Dermis microvascular lymphatic vessel endothelial cell (primary cell): ENCODE measurements at regions not wholly inside any gene's neighbourhood (a gene's known extent, or its start where the extent isn't known, plus 50 kb on each side); places are given as distances from the start of the nearest gene placed in this dataset.

ENCODE experiments used
- DNase-seq, 2 donors: peaks; one replicate each; pipeline versions ENCODE4 v3.0.0 to v3.0.0-alpha.2; 2010; ENCODE audit warnings: low read depth in 2 of 2

DNA sequence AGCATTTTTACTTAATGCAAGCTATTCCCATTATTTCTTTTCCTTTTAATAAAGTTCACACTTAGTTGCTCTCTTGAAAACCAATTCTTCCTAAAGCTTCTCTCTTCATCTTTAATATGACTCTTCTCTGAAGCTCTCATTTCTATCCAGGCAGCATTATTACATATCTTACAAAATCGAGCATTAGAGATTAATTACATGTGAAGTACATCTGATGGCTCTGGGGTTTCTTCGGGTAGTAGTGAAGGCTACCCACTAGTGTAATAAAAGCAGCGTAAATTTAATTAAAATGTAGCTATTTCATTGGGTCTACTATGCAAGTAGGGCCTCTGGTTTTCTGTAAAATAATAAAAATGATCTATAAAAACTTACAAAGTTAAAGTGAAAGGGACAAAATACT is 513.6 kb upstream of the DPH6 start:
- no peak for DNase-seq

DNA sequence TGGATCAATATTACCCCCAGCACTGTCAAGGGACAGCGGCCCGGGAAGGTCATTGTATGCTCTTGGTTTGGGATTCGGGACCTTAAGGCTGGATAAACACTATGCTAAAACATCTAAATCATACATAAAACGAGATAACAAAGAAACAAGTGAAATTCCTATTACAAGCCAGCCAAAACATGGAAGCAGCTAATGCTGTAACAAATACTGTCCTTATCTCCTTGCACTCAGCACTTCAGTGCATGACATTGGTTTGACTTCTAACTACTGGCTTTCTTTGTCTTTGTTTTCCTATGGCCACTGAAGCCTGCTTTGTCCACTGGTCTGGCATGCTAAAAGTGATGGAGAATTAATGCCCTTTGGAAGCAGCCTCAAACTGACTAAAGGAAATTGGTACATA is 516.4 kb upstream of the DPH6 start:
- DNase-seq = no peak

DNA sequence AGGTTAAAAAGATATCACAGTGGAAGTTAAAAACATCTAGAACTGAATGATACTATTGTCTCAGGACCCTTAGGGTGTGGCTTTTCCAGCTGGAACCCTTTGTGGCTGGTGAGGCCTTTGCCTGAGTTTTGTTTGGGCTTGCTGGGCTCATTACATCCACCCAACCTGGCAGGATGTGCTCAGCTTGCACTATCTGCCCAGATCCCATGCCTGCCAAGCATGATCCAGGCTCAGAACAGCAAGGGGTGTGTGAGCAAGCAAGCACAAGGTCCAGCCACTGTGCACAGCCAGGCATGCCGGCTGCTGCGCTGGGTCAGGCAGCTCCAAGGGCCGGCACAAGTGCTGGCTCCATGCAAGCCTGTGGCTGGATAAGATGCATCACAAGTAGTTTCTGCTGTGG is 512.7 kb upstream of the CDIN1 start:
- DNase-seq = no peak

DNA sequence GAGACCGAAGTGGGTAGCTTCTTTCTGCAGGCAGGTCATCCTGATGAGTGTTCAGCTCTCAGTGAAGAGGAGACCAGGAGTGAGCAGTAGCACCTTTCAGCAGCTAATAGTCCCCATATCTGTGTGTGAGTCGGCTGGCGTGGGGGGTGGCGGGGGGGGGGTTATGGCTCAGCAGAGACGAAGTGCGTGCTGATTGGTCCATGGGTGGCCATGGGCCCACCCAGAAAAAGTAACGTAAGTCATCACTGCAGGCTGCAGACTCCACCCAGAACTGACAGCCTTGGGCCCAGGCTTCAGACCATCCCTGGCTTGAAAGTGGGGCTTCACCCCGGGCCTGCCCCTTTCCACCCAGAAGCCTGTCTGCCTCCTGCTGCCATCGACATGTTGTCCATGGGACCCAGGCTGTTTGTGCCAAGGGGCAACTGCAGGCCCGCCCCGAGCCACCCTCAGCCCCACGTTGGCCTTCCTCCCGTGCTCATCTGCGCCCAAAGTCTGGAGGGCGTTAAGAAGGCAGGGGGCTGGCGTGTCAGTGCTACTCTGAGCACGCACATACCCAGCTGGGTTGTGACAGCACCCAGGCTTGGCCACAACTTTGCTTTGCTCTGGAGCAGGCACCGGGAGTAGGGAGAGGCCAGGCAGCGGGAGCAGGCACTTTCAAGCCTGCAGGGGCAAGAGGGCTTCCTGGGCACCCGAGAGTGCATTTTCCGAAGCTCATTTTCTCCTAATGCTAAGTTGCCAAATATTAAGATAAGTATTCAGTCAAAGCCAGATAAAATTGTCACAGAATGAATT is 511.7 kb upstream of the CDIN1 start:
- no peak for DNase-seq

DNA sequence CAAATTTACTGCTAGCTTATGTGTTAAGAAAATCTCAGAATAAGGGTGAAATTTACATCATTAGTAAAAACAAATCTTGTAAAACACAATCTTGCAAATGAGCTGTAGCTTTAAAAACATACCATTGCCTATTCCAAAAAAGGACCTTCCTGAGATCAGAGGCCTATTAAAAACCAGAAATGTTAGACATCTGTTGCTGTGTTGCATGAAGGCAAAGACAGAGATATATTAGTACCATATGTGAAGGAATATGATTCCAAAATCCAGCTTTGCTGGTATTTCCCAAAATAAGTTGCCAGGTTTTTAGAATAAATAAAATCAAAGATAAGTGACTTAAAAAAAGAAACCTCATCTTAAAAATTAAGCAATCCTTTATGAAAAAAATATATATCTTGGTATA is 504.1 kb upstream of the CDIN1 start:
- no peak for DNase-seq

DNA sequence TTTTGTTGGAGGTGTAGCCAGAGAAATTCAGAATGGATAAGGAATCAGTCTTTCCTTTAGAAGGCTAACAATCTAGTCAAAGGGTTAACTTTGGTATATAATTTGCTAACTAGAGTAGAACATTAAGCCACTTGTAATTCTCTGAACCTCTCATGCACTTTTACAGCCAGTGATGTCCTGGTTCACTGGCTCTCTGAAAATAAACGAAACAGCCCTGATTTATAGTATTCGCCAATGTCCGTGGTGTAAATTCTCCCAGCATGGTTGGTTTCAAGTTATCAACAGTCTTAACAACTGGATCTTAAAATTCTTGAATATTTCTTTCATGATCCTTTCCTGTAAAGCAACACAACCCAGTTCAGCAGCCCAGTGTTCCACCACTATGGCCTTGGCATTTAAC is 500.4 kb upstream of the CDIN1 start:
- no peak for DNase-seq

DNA sequence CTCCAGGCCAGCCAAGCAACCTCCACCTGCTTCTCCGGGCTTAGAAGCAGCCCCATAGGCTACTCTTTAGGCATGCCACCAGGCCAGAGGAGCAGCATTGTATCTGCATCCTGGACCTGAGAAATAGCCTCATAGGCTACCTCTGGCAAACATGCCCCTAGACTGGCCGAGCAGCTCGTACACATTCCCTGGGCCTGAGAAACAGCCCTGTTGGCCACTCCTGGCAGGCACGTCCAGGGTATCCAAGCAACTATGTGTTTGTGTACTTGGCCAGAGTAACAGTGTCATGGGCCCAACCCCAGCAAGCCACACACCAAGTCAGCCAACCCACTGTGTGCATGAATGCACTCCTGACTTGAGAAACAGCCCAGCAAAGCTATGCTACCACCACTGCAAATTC is 498.7 kb upstream of the CDIN1 start:
- DNase-seq = no peak

DNA sequence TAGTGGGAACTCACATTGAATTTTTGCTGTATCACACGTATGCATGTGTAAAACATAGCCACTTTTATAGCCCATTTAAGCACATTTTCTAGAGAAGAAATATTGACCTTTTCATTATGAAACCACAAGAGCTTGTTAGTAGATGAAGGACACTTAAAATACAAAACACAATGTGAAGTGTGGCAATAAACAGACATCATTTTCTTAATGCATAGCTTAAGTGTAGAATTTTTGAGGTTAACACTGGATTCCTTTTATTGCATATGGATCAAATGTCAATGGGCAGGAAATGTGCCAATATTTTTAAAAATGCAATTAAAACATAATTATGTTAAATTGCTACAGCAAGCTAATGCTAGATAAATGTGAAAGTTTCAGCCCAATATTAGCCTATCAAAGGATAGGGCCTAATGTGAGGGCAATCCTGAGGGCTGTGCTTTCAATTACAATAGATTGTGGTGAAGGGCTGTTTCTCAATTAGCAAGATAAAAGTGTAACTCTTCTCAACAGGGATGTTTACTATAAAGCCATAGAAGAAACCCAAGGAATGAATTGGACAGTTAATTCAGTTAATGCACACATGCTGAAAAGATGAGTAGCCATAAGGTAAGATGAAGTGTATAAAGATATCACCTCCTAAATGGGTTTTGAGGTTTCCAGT is 489.0 kb upstream of the CDIN1 start:
- no peak for DNase-seq

DNA sequence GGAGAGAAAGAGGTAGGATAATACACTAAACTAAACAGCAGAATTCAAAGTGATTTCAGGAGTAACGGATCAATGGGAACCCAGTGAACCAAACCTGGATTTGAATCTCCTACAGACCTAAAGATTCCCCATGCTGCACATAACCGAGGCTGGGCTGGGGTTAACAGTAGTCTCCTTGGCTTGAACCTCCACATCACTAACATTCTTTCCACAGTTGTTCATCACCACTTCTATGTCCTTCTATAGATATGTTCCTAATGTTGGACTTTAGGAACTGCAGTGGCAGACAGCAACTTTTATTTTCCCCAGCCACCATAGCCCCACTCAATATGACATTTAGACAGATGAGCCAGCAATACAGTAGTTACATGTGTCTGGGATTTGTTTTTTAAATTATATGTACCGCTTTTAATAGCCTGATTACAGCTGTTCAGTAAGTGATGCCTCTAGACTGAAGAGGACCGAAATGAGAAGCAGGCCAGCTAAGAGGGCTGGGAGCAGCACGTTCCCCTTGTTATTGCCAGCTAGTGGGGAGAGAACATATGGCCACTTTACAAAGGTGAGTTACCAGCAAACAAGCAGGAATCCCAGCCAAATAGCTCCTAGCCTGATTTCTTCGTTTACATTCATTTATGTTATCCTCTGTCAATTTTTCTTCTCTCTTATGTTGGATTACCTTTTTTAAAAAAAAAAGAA is 472.6 kb upstream of the CDIN1 start:
- no peak for DNase-seq

DNA sequence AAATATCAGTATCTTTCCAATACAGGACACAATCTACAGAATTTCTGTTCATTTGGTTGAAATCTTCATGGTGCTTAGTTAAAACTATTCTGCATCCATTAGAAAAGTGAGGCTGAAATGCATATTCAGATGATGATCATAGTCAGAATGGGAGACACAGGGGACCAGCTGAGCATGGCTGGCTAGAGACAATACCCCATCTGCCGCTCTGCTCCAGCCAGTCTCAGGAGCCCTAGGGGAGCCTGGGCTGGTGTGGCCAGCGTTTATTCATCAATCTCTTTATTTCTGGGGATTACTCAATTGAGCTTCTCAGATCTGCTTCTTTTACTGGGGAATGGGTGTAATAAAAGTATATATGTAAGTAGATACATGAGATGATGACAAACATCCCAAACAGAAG is 470.9 kb upstream of the CDIN1 start:
- no peak for DNase-seq

DNA sequence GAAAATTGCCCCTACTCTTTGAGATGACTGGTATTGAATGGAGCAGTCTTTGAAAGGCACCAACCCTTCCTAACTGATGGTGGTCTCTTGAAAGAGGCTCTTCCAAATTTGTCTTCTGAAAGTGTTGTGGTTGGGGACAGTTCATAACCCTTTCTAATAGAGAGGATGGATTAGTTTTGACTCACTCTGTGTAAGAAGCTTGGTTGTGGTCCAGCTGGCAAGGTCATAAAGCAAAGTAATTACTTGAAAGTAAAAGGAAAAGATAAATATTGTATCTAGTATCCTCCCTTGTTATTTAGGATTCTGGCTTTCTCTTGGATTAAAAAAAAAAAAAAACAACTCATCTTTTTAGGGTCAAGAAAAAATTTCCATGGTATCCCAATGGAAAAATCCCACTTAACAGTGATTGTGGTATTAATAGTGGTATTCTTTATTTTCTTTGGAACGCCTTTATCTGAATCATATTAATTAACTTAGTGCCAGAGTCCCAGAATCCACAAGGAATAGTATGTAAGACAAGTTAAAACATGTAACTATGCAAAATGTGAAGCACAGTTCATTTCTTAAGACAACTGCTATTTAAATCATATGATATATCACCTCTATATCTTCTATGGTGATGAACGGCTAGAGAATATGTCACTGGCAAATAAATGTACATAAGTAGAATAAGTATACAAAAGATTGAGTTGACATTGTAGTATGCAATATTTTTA is 469.3 kb upstream of the CDIN1 start:
- DNase-seq = no peak

DNA sequence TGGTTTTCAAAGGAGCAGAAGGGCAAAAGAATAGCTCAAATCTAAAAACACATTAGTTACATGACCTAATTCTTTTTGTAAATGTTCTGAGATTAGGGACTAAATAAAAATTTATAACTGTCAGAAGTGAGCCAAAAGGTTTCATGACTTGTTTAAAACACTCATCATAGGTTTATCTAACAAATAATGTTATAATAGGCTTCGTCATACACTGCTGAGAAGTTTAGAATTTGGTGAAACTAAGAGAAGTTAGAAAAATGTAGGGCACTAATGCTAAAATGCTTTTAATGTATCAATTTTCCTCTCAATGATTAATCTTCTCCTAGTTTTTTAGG is 468.8 kb upstream of the CDIN1 start:
- no peak for DNase-seq

DNA sequence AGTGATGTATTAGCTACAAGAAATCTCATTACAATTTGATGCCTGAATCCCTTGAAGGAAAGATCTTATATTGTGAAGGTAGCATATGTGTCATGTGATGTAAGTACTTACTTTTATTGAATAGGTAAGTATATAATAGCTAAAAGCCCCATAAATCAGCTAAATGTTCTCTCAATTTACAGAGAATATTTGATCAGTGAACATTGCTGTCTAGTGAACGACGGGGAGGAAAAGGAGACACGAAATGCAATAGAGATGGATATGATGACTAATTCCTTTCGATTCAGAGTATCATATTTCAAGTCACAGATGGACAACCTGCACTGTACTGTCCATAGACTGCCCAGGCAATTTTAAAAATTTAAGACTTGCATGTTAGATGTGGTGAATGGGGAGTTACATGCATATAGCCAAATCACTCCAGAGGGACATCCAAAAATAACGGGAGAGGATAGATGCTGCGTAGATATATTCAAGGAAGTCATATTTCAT is 462.1 kb upstream of the CDIN1 start:
- no peak for DNase-seq

DNA sequence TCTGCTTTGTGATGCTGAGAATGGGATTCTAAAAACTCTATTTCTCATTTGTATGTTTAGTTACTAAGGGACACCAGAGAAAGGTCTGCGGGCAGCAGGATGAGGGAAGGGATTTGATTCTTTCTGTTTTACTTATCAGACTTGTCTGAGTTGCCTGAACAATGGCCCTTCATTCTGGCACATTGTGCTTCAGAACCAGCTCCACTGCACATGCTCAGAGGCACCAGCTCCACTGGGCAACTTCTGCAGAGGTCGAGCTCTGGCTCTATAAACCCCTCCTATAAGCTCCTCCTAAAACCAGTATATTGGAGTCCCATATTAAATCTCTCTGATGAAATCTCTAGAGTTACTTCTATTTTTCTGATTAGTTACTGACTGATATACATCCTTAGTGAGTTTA is 453.2 kb upstream of the CDIN1 start:
- DNase-seq = no peak

DNA sequence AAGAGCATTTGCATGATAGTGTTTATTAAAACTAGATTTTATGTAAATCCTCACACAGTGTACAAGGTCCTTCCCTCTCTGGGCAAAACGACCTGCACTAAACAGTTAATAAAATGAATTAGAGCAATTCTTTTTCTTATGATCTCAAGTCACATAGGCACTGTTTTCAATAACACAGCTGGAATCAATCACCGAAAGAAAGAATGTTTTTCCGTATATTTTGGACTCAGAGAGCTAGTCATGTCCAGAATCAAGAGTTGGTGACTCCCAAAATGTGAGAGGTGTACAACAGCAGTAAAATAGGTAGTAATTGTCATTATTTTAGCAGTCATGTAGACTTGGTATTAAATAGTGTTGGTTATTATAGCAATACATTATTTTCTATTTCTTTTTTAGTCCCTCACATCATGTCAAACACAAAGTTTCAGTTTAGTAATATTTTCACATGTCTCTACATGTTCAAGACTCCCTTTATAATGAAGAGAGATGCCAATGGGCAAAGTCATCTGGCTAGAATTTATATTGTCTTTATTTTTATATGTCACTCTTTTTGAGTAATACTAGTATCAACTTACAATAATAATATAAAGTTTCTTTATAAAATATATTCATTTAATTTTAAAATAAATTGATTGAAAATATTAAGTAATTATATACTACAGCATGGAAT is 448.6 kb upstream of the CDIN1 start:
- DNase-seq = no peak

DNA sequence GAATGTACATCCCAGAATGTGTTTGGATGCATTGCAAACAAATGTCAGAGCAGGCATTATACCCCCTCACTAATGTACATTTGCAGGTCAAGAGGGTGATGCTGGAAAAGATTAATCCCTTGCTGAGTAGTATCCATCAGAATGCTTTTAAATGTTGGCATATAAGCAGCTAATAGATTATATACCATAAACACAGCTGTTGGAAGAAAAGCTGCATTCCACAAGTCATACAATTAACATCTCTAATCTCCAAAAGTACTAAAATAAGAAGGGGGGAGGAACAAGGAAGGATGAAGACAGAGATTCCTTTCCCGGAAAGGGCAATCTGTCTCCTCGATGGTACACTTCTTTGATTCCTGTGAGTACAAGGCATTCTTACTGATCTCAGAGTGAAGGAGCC is 445.7 kb upstream of the CDIN1 start:
- DNase-seq = no peak

DNA sequence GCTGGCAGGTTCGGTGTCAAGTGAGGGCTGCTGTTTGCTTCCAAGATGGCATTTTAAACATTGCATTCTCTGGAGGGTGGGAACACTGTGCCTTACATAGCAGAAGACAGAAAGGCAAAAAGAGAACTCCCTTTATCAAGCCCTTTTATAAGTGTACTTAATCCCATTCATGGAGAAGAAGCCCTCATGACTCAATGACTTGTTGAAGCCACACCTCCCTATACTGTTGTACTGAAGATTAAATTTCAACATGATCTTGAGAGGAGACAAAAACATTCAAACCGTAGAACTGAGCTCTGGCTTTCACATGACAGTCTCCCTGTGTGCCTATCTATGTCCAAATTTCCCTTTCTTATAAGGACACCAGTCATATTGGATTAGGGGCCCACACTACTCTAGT is 443.4 kb upstream of the CDIN1 start:
- DNase-seq = no peak

DNA sequence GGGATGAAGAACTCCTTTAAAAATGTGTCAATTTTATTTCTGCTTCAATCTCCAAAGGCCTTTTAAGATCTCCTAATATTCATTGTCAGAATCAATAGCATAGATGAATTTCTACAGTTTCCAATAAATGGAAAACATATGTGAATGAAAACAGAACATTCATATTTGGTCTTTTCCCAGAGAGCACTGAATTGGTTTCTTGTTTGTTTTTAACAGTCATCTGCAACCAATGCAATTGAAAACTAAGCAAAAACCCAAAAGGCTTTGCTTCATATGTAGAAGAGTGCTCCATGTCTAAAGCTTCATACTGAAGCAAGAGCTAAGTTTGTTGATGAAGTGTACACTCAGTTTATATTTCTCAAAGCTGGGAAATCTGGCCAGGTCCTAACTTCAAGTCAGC is 426.5 kb upstream of the CDIN1 start:
- no peak for DNase-seq

DNA sequence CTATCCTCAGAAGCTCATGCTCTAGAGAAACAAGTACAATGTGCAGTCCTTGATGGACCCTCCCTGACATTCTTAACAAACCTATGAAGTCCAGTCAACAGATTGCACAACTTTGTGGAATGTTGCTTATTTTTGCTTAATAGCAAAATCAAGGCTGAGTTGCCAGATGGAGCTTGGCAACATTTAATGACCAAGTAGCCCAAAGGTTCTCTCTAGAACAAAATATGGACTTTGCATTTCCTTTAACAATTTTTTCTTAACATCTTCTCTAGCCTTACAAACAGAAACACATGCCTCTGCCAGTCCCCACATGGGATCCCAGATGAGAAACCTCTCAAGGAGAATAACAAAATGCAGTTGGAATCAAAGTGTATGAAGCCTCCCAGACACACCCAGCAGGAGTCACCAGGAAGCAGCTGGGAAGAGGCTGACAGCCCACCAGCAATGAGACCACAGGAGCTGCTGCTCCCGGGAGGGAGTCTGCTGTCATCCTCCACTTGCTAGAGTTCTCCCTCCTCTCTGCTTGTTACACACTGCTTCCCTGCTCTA is 422.5 kb upstream of the CDIN1 start:
- no peak for DNase-seq

DNA sequence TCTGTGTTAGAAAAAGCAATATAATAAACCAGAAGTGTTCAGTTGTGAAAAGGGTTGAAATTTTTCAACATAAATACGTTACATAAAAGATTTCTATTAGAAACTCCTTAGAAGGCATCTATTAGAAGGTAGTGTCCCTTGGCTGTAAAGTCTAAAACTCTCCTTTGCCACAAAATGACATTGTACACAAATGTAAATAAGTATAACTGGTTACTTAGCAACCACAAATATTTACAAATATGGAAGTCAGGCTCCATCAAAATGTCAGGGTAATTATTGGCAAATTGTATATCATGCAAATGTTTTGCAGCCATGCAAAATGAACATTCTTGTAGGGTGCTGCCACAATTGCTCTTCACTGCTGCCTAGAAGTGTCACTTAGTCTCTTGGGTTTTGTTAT is 419.1 kb upstream of the CDIN1 start:
- DNase-seq = no peak

DNA sequence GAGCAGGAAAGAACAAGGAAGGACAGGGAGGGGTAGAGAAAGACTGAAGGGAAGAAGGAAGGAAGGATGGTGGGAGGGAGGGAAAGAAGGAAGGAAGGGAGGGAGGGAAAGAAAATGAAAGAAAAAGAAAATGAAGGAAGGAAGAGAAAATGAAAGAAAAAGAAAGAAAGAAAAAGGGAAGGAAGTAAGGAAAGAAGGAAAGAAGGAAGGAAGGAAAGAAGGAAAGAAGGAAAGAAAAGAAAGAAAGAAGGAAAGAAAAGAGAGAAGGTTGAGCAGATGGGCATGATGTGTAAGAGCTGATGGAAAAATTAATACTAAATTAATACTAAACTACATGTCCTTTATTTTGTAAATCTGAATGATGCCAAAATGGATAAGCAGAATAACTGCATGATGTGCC is 418.3 kb upstream of the CDIN1 start:
- no peak for DNase-seq
